ENCODE measurements at regions not wholly inside any gene's neighbourhood (a gene's known extent, or its start where the extent isn't known, plus 50 kb on each side); places are given as distances from the start of the nearest gene placed in this dataset.

GRCh38 chr7:25988640-25989039 lies 163.4 kb upstream of the NFE2L3 start:
- Histone ChIP-seq H3K9ac (ENCODE audit: low read length in 2 of 2) (no peak overlapping the region), H3K9me3 (ENCODE audit: control insufficient read depth in 2 of 2, low read length in 2 of 2) (no peaks in the 10 kb centered on the region), H3K27me3 (ENCODE audit: control insufficient read depth in 1 of 2, insufficient read depth in 2 of 2, low read length in 2 of 2) (no peaks in the 10 kb centered on the region), H3K36me3 (ENCODE audit: control insufficient read depth in 2 of 2, insufficient read depth in 2 of 2, low read length in 2 of 2) (no peaks in the 10 kb centered on the region), H3K4me1 (ENCODE audit: control insufficient read depth, insufficient read depth, low read length) (no peaks in the 10 kb centered on the region), H3K27ac (ENCODE audit: low read length) (no peak overlapping the region), H3K4me3 (ENCODE audit: low read length in 2 of 2) (no peak overlapping the region)

GRCh38 chr7:25989140-25989705 lies 162.8 kb upstream of the NFE2L3 start:
- Histone ChIP-seq H3K4me1 (ENCODE audit: control insufficient read depth, insufficient read depth, low read length) (no peaks in the 10 kb centered on the region), H3K27me3 (ENCODE audit: control insufficient read depth in 1 of 2, insufficient read depth in 2 of 2, low read length in 2 of 2) (no peaks in the 10 kb centered on the region), H3K36me3 (ENCODE audit: control insufficient read depth in 2 of 2, insufficient read depth in 2 of 2, low read length in 2 of 2) (no peaks in the 10 kb centered on the region), H3K9me3 (ENCODE audit: control insufficient read depth in 2 of 2, low read length in 2 of 2) (no peaks in the 10 kb centered on the region), H3K9ac (ENCODE audit: low read length in 2 of 2) (no peak overlapping the region), H3K4me3 (ENCODE audit: low read length in 2 of 2) (no peak overlapping the region), H3K27ac (ENCODE audit: low read length) (no peak overlapping the region)

GRCh38 chr7:25994433-25994994 lies 157.5 kb upstream of the NFE2L3 start:
- Histone ChIP-seq H3K27ac (ENCODE audit: low read length) (no peak overlapping the region), H3K36me3 (ENCODE audit: control insufficient read depth in 2 of 2, insufficient read depth in 2 of 2, low read length in 2 of 2) (no peaks in the 10 kb centered on the region), H3K9me3 (ENCODE audit: control insufficient read depth in 2 of 2, low read length in 2 of 2) (no peaks in the 10 kb centered on the region), H3K9ac (ENCODE audit: low read length in 2 of 2) (no peak overlapping the region), H3K4me1 (ENCODE audit: control insufficient read depth, insufficient read depth, low read length) (no peaks in the 10 kb centered on the region), H3K27me3 (ENCODE audit: control insufficient read depth in 1 of 2, insufficient read depth in 2 of 2, low read length in 2 of 2) (no peaks in the 10 kb centered on the region), H3K4me3 (ENCODE audit: low read length in 2 of 2) (no peak overlapping the region)

- no peak overlapping the region for H3K9ac ChIP-seq (ENCODE audit: low read length in 2 of 2)
- H3K4me3 ChIP-seq (ENCODE audit: low read length in 2 of 2): no peak overlapping the region
- H3K36me3 ChIP-seq (ENCODE audit: control insufficient read depth in 2 of 2, insufficient read depth in 2 of 2, low read length in 2 of 2): no peaks in the 10 kb centered on the region
- H3K27me3 ChIP-seq (ENCODE audit: control insufficient read depth in 1 of 2, insufficient read depth in 2 of 2, low read length in 2 of 2): no peaks in the 10 kb centered on the region
- no peaks in the 10 kb centered on the region for H3K4me1 ChIP-seq (ENCODE audit: control insufficient read depth, insufficient read depth, low read length)
- no peaks in the 10 kb centered on the region for H3K9me3 ChIP-seq (ENCODE audit: control insufficient read depth in 2 of 2, low read length in 2 of 2)
- H3K27ac ChIP-seq (ENCODE audit: low read length): no peak overlapping the region
Measured at GRCh38 chr7:25995216-25995615, 156.8 kb upstream of the NFE2L3 start.

- Histone ChIP-seq H3K27me3 (ENCODE audit: control insufficient read depth in 1 of 2, insufficient read depth in 2 of 2, low read length in 2 of 2) (no peaks in the 10 kb centered on the region), H3K4me3 (ENCODE audit: low read length in 2 of 2) (no peak overlapping the region), H3K4me1 (ENCODE audit: control insufficient read depth, insufficient read depth, low read length) (no peaks in the 10 kb centered on the region), H3K27ac (ENCODE audit: low read length) (no peak overlapping the region), H3K9me3 (ENCODE audit: control insufficient read depth in 2 of 2, low read length in 2 of 2) (no peaks in the 10 kb centered on the region), H3K9ac (ENCODE audit: low read length in 2 of 2) (no peak overlapping the region), H3K36me3 (ENCODE audit: control insufficient read depth in 2 of 2, insufficient read depth in 2 of 2, low read length in 2 of 2) (no peaks in the 10 kb centered on the region)
Measured at GRCh38 chr7:25996006-25996408, 156.0 kb upstream of the NFE2L3 start.

- no peaks in the 10 kb centered on the region for H3K4me1 ChIP-seq (ENCODE audit: control insufficient read depth, insufficient read depth, low read length)
- no peak overlapping the region for H3K27ac ChIP-seq (ENCODE audit: low read length)
- no peak overlapping the region for H3K9ac ChIP-seq (ENCODE audit: low read length in 2 of 2)
- H3K27me3 ChIP-seq (ENCODE audit: control insufficient read depth in 1 of 2, insufficient read depth in 2 of 2, low read length in 2 of 2): no peaks in the 10 kb centered on the region
- H3K9me3 ChIP-seq (ENCODE audit: control insufficient read depth in 2 of 2, low read length in 2 of 2): no peaks in the 10 kb centered on the region
- H3K4me3 ChIP-seq (ENCODE audit: low read length in 2 of 2): no peak overlapping the region
- no peaks in the 10 kb centered on the region for H3K36me3 ChIP-seq (ENCODE audit: control insufficient read depth in 2 of 2, insufficient read depth in 2 of 2, low read length in 2 of 2)
Measured at GRCh38 chr7:25998499-25998898, 153.5 kb upstream of the NFE2L3 start.

- H3K4me3 ChIP-seq (ENCODE audit: low read length in 2 of 2): no peak overlapping the region
- H3K9me3 ChIP-seq (ENCODE audit: control insufficient read depth in 2 of 2, low read length in 2 of 2): no peaks in the 10 kb centered on the region
- H3K27ac ChIP-seq (ENCODE audit: low read length): no peak overlapping the region
- H3K4me1 ChIP-seq (ENCODE audit: control insufficient read depth, insufficient read depth, low read length): no peaks in the 10 kb centered on the region
- H3K36me3 ChIP-seq (ENCODE audit: control insufficient read depth in 2 of 2, insufficient read depth in 2 of 2, low read length in 2 of 2): no peaks in the 10 kb centered on the region
- no peak overlapping the region for H3K9ac ChIP-seq (ENCODE audit: low read length in 2 of 2)
- H3K27me3 ChIP-seq (ENCODE audit: control insufficient read depth in 1 of 2, insufficient read depth in 2 of 2, low read length in 2 of 2): no peaks in the 10 kb centered on the region
Measured at GRCh38 chr7:26000841-26001240, 151.2 kb upstream of the NFE2L3 start.

- peaks cover 0 to 2% of the 10 kb centered on the region in 2 donors for H3K27me3 ChIP-seq (ENCODE audit: control insufficient read depth in 1 of 2, insufficient read depth in 2 of 2, low read length in 2 of 2)
- no peak overlapping the region for H3K4me3 ChIP-seq (ENCODE audit: low read length in 2 of 2)
- H3K9me3 ChIP-seq (ENCODE audit: control insufficient read depth in 2 of 2, low read length in 2 of 2): no peaks in the 10 kb centered on the region
- H3K9ac ChIP-seq (ENCODE audit: low read length in 2 of 2): no peak overlapping the region
- no peaks in the 10 kb centered on the region for H3K4me1 ChIP-seq (ENCODE audit: control insufficient read depth, insufficient read depth, low read length)
- no peak overlapping the region for H3K27ac ChIP-seq (ENCODE audit: low read length)
- H3K36me3 ChIP-seq (ENCODE audit: control insufficient read depth in 2 of 2, insufficient read depth in 2 of 2, low read length in 2 of 2): no peaks in the 10 kb centered on the region
Measured at GRCh38 chr7:26001662-26002244, 150.2 kb upstream of the NFE2L3 start.

GRCh38 chr7:26005683-26006410 lies 146.2 kb upstream of the NFE2L3 start:
- Histone ChIP-seq H3K4me1 (ENCODE audit: control insufficient read depth, insufficient read depth, low read length) (no peaks in the 10 kb centered on the region), H3K27ac (ENCODE audit: low read length) (no peak overlapping the region), H3K9me3 (ENCODE audit: control insufficient read depth in 2 of 2, low read length in 2 of 2) (no peaks in the 10 kb centered on the region), H3K27me3 (ENCODE audit: control insufficient read depth in 1 of 2, insufficient read depth in 2 of 2, low read length in 2 of 2) (peaks cover 0 to 2% of the 10 kb centered on the region in 2 donors), H3K4me3 (ENCODE audit: low read length in 2 of 2) (no peak overlapping the region), H3K36me3 (ENCODE audit: control insufficient read depth in 2 of 2, insufficient read depth in 2 of 2, low read length in 2 of 2) (no peaks in the 10 kb centered on the region), H3K9ac (ENCODE audit: low read length in 2 of 2) (no peak overlapping the region)

GRCh38 chr7:26006426-26006825 lies 145.6 kb upstream of the NFE2L3 start:
- Histone ChIP-seq H3K27ac (ENCODE audit: low read length) (no peak overlapping the region), H3K4me1 (ENCODE audit: control insufficient read depth, insufficient read depth, low read length) (no peaks in the 10 kb centered on the region), H3K36me3 (ENCODE audit: control insufficient read depth in 2 of 2, insufficient read depth in 2 of 2, low read length in 2 of 2) (no peaks in the 10 kb centered on the region), H3K27me3 (ENCODE audit: control insufficient read depth in 1 of 2, insufficient read depth in 2 of 2, low read length in 2 of 2) (peaks cover 0 to 2% of the 10 kb centered on the region in 2 donors), H3K9me3 (ENCODE audit: control insufficient read depth in 2 of 2, low read length in 2 of 2) (no peaks in the 10 kb centered on the region), H3K9ac (ENCODE audit: low read length in 2 of 2) (no peak overlapping the region), H3K4me3 (ENCODE audit: low read length in 2 of 2) (no peak overlapping the region)

GRCh38 chr7:26007510-26007909 lies 144.5 kb upstream of the NFE2L3 start:
- no peak overlapping the region for H3K27ac ChIP-seq (ENCODE audit: low read length)
- H3K27me3 ChIP-seq (ENCODE audit: control insufficient read depth in 1 of 2, insufficient read depth in 2 of 2, low read length in 2 of 2): peaks cover 0 to 4% of the 10 kb centered on the region in 2 donors
- no peaks in the 10 kb centered on the region for H3K4me1 ChIP-seq (ENCODE audit: control insufficient read depth, insufficient read depth, low read length)
- no peaks in the 10 kb centered on the region for H3K36me3 ChIP-seq (ENCODE audit: control insufficient read depth in 2 of 2, insufficient read depth in 2 of 2, low read length in 2 of 2)
- no peak overlapping the region for H3K9ac ChIP-seq (ENCODE audit: low read length in 2 of 2)
- no peak overlapping the region for H3K4me3 ChIP-seq (ENCODE audit: low read length in 2 of 2)
- no peaks in the 10 kb centered on the region for H3K9me3 ChIP-seq (ENCODE audit: control insufficient read depth in 2 of 2, low read length in 2 of 2)

Data from stomach smooth muscle (tissue), 2 donors.